ENCODE measurements at regions not wholly inside any gene's neighbourhood (a gene's known extent, or its start where the extent isn't known, plus 50 kb on each side); places are given as distances from the start of the nearest gene placed in this dataset.
"Not testable (repeated sequence)": the region's sequence is repeated elsewhere in the genome, so short reads cannot be mapped to it uniquely, and the experiment has no call there.

DNA sequence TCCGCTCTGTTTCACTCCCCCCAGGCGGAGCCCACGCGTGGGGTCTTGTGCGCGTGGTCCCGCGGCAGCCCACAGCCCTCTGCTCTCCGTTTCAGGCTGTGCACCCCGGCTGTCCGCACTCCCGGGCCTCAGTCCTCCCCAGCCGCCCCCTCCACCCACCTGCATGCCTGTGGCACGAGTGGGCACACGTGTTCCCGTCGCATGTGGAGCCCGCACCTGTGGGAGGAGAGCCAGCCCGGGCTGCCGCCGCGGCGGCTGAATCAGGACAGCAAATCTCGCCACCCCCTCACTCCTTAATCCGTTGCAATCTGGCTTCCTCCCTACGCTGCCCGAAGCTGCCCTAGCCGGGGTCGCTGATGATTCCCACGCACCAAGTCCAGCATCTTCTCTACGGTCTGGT, 69.9 kb upstream of the GRIN2A start:
- TF ChIP-seq, protein P1, sequence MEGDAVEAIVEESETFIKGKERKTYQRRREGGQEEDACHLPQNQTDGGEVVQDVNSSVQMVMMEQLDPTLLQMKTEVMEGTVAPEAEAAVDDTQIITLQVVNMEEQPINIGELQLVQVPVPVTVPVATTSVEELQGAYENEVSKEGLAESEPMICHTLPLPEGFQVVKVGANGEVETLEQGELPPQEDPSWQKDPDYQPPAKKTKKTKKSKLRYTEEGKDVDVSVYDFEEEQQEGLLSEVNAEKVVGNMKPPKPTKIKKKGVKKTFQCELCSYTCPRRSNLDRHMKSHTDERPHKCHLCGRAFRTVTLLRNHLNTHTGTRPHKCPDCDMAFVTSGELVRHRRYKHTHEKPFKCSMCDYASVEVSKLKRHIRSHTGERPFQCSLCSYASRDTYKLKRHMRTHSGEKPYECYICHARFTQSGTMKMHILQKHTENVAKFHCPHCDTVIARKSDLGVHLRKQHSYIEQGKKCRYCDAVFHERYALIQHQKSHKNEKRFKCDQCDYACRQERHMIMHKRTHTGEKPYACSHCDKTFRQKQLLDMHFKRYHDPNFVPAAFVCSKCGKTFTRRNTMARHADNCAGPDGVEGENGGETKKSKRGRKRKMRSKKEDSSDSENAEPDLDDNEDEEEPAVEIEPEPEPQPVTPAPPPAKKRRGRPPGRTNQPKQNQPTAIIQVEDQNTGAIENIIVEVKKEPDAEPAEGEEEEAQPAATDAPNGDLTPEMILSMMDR (IDR thresholded peaks at IDR 0.05; ENCODE audit: insufficient read depth, missing control alignments) = no peak
- DNase-seq (ENCODE audit: insufficient read length, low spot score) = peak; percentile 67
- no peak for FAIRE-seq

DNA sequence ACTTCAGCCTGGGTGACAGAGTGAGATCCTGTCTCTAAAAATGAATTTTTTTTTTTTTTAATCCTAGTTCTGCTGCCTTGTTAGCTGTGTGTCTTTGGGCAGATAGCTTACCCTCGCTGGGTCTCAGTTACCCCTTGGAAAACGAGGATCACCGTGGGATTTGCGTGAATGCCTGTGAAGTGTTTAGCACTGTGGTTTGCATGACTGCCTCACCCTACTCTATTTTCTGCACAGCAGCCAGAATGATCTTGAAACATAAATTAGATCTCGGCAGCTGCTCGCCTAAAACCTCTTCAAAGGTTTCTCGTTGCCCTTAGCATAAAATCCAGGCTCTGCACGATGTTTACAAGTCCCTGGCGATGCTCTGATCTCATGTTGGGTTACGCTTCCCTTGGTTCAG, 71.2 kb upstream of the GRIN2A start:
- DNase-seq (ENCODE audit: insufficient read length, low spot score) = no peak
- no peak for FAIRE-seq
- TF ChIP-seq, protein P1 (IDR thresholded peaks at IDR 0.05; ENCODE audit: insufficient read depth, missing control alignments) = no peak

DNA sequence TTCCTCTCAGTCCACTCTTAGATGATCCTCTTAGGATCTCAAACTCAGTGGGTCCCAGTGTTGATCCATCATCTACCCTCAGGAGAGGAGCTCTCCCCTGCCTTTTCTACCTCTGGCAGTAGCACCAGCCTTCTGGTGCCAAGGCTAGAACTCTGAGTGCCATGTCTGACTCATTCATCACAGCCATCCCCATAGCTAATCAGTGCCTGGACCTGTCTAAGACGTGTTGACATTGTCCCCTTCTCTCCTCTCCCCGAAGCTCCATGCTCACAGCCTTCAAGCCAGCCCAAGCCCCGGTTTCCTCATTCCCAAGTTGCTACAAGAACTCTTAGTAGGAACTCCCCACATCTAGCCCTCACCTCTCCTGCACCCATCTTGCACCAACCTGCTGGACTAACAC, 73.5 kb upstream of the GRIN2A start:
- no peak for FAIRE-seq
- TF ChIP-seq, protein P1 (IDR thresholded peaks at IDR 0.05; ENCODE audit: insufficient read depth, missing control alignments) = no peak
- DNase-seq (ENCODE audit: insufficient read length, low spot score) = no peak

DNA sequence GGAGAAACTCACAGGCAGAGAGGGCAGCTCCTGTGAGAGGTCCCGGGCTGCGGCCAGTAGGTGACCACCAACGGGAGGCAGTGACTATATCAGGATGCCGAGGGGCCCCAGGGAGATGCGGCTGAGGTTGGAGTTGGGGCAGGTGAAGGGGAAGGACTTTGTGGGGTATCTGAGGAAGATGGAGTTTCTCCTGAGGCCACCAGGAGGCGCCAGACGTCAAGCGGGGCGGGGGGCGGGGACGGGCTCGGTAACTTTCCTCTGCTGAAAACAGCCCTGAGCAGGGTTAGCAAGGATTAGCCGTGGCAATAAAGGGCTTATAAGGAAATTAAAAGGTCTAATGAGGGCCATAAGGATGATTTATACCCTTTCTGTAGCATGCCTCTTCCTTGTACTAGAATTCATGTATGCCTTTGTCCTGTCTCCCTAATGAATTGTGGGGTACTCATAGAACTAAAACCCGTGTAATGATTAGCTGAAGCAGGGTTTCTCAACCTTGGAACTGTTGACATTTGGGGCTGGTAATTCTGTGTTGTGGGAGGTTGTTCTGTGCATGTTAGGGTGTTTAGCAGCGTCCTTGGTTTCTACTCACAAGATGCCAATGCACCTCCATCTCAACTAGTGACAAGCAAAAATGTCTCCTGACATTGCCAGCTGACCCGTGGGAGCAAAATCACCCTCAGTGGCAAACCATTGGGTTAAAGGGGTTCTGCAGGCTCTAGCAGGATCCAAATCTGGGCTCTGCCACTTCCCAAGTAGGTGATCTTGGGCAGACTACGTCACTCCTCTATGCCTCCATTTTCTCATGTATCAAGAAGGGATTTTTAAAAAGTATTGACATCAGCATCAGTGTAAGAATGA, 74.8 kb upstream of the GRIN2A start:
- TF ChIP-seq, protein P1 (IDR thresholded peaks at IDR 0.05; ENCODE audit: insufficient read depth, missing control alignments) = peak; percentile 52
- DNase-seq (ENCODE audit: insufficient read length, low spot score) = peak; percentile 67
- no peak for FAIRE-seq

DNA sequence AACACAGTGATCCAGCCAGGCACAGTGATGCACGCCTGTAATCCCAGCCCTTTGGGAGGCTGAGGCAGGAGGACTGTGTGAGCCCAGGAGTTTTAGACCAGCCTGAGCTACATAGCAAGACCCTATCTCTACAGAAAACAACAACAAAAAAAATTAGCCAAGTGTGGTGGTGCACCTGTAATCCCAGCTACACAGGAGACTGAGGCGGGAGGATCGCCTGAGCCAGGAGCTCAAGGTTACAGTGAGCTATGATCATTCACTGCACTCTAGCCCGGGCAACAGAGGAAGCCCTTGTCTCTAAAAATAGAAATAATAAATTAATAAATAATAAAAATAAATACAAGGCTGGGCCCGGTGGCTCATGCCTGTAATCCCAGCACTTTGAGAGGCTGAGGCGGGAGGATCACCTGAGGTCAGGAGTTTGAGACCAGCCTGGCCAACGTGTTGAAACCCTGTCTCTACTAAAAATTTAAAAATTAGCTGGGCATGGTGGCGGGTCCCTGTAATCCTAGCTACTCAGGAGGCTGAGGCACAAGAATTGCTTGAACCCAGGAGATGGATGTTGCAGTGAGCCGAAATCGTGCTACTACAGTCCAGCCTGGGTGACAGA, 75.5 kb upstream of the GRIN2A start:
- not testable (repeated sequence) for DNase-seq (ENCODE audit: insufficient read length, low spot score); FAIRE-seq

DNA sequence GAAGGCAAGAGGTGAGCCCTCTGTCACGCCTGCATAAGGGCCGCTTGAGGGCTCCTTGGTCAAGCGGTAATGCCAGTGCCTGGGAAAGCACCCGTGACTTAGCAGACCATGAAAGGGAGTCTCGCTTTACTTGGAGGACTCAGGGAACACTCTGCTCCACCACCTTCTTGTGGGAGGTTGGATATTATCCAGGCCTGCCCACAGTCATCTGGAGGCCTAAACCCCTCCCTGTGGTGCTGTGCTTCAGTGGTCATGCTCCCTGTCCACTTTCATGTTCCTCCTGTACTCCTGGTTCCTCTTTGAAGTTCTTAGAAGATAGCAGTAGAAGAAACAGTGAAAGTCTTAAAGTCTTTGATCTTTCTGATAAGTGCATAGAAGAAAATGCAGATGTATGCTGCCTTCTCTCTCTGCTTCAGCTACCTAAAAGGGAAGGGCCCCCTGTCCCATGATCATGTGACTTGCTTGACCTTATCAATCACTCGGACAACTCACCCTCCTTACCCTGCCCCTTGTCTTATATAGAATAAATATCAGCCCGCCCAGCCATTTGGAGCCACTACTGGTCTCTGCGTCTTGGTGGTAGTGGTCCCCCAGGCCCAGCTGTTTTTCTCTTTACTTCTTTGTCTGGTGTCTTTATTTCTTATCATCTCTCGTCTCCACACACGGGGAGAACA, 76.8 kb upstream of the GRIN2A start:
- not testable (repeated sequence) for DNase-seq (ENCODE audit: insufficient read length, low spot score); FAIRE-seq

DNA sequence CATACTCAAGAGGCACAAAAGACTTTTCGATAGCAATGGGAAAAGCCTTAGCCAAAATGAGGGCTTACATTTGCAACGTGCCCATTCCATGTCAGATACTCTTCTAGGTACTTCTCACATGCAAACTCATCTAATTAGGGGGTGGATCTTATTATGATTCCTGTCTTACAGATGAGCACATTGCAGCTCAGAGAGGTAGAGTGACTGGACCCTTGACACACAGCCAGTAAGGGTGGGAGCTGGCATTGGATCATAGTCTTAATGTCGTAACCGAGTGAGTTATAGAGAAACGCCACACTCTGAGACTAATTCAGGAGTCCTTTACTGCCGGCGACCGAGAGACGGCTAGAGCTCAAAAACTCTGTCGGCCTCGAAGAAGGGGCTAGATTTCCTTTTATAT, 78.8 kb upstream of the GRIN2A start:
- FAIRE-seq (no peak), DNase-seq (ENCODE audit: insufficient read length, low spot score) (no peak)
- TF ChIP-seq, protein P1 (IDR thresholded peaks at IDR 0.05; ENCODE audit: insufficient read depth, missing control alignments) = no peak

DNA sequence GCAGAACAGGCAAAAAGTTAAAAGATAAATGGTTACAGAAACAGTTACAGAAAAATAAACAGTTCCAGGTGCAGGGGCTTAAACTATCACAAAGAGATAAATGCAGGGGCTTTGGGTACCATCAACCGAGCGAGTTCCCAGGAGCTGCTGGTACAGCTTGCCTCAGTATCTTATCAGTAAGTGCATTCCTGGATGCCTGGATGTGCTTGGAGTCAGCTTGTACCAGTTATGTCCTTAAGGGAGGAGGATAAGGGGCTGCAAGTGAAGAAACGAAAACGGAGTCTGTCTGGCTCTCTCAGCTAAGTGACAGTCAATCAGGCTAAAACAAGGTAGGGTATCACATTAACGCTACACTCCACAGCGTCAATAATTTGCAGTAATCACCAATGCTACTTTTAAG, 79.3 kb upstream of the GRIN2A start:
- not testable (repeated sequence) for DNase-seq (ENCODE audit: insufficient read length, low spot score); FAIRE-seq

Data from D721Med (cell line).